B cell (primary cell): ENCODE measurements at regions not wholly inside any gene's neighbourhood (a gene's known extent, or its start where the extent isn't known, plus 50 kb on each side); places are given as distances from the start of the nearest gene placed in this dataset.

Experiments
- ATAC-seq: fragments of 200-7000 bp; cut with Tn5 transposase; one replicate; pipeline ENCODE4 v1.10.0; 2021; ENCODE audit warnings: low read depth, mild to moderate bottlenecking, moderate number of reproducible peaks, moderate library complexity
- CTCF ChIA-PET: fragments of 350-600 bp; sonication (Branson Sonifier 250); formaldehyde crosslinking; loops from one replicate; lab custom pipeline; 2021; ENCODE audit warnings: antibody characterized with exemption, inconsistent platforms; lab: Charles Lee
- POLR2A ChIA-PET: fragments of 350-600 bp; sonication (Branson Sonifier 250); formaldehyde crosslinking; loops from one replicate; lab custom pipeline; 2021; ENCODE audit warnings: antibody characterized with exemption; lab: Charles Lee
- DNase-seq: peaks from one replicate; pipeline ENCODE4 v3.0.0; 2013
- H2AFZ ChIP-seq: 2 replicates; pipeline ENCODE4 v1.6.1; 2012; ENCODE audit warnings: mild to moderate bottlenecking, low read depth, low read length; ENCODE audit not compliant: insufficient read depth, poor library complexity, severe bottlenecking
- H3K27ac ChIP-seq, 2 donors: 1 replicate in 1 of 2; 2 replicates in 1 of 2; pipeline ENCODE4 v1.5.1; 2012 to 2013; ENCODE audit warnings: low read length in 2 of 2, mild to moderate bottlenecking in 2 of 2, moderate library complexity in 1 of 2
- H3K27me3 ChIP-seq, 4 experiments: fragments of 200-600 bp in 1 of 4; sonication (generic) in 1 of 4; replicated peaks in 1 of 4; 1 replicate in 2 of 4; 2 replicates in 2 of 4; pipeline versions ENCODE4 v1.6.1 to v1.7.0; 2013 to 2016; ENCODE audit warnings: low read length in 3 of 4, mild to moderate bottlenecking in 2 of 4, mixed read lengths in 1 of 4, moderate library complexity in 1 of 4; ENCODE audit not compliant: insufficient read depth in 4 of 4, control insufficient read depth in 3 of 4; ENCODE audit errors: control extremely low read depth in 1 of 4
- H3K36me3 ChIP-seq, 2 experiments: replicated peaks in 1 of 2; 1 replicate in 1 of 2; 2 replicates in 1 of 2; pipeline versions ENCODE4 v1.6.1 to v1.7.1; 2013; ENCODE audit warnings: low read length in 1 of 2; ENCODE audit not compliant: insufficient read depth in 2 of 2, control insufficient read depth in 1 of 2; ENCODE audit errors: control extremely low read depth in 1 of 2, extremely low read depth in 1 of 2
- H3K4me1 ChIP-seq, 2 donors: fragments of 200-600 bp in 1 of 2; sonication (generic) in 1 of 2; 1 replicate in 1 of 2; 2 replicates in 1 of 2; pipeline versions ENCODE4 v1.5.1 to v1.6.1; 2013 to 2017; ENCODE audit warnings: low read length in 2 of 2; ENCODE audit not compliant: control insufficient read depth in 2 of 2, insufficient read depth in 2 of 2
- H3K4me2 ChIP-seq: replicated peaks from 2 replicates; pipeline ENCODE3; 2012; ENCODE audit warnings: mild to moderate bottlenecking, low read depth, low read length; ENCODE audit not compliant: poor library complexity, severe bottlenecking
- H3K4me3 ChIP-seq, 5 experiments: fragments of 200-600 bp in 1 of 5; sonication (generic) in 1 of 5; 1 replicate in 3 of 5; 2 replicates in 2 of 5; pipeline versions ENCODE4 v1.5.1 to v1.7.0; 2011 to 2016; ENCODE audit warnings: low read length in 4 of 5, mild to moderate bottlenecking in 4 of 5, low read depth in 2 of 5, control low read depth in 1 of 5, moderate library complexity in 1 of 5; ENCODE audit not compliant: insufficient read depth in 1 of 5; ENCODE audit errors: control extremely low read depth in 1 of 5, extremely low read depth in 1 of 5
- H3K79me2 ChIP-seq: fragments of 200-600 bp; sonication (generic); one replicate; pipeline ENCODE4 v1.6.0; 2016; ENCODE audit warnings: low read length; ENCODE audit not compliant: control insufficient read depth, insufficient read depth
- H3K9ac ChIP-seq: fragments of 200-600 bp; sonication (generic); 2 replicates; pipeline ENCODE4 v1.6.1; 2017; ENCODE audit warnings: mild to moderate bottlenecking, low read length, moderate library complexity
- H3K9me3 ChIP-seq, 3 donors: one replicate each; pipeline versions ENCODE4 v1.6.1 to v1.7.1; 2013; ENCODE audit warnings: low read length in 2 of 3; ENCODE audit not compliant: control insufficient read depth in 2 of 3, insufficient read depth in 1 of 3; ENCODE audit errors: control extremely low read depth in 1 of 3
- H4K20me1 ChIP-seq: 2 replicates; pipeline ENCODE4 v1.6.0; 2012; ENCODE audit warnings: mild to moderate bottlenecking, low read length; ENCODE audit not compliant: insufficient read depth, control insufficient read depth, poor library complexity, severe bottlenecking
- H3K27ac Mint-ChIP-seq: one replicate; pipeline ENCODE4 v1.8.0; 2021; ENCODE audit warnings: mixed read lengths
- H3K27me3 Mint-ChIP-seq: one replicate; pipeline ENCODE4 v1.8.0; 2021; ENCODE audit warnings: mixed read lengths
- H3K4me1 Mint-ChIP-seq: one replicate; pipeline ENCODE4 v1.8.0; 2021; ENCODE audit warnings: mixed read lengths
- H3K4me3 Mint-ChIP-seq: one replicate; pipeline ENCODE4 v1.8.0; 2021; ENCODE audit warnings: mixed read lengths
- H3K9me3 Mint-ChIP-seq: one replicate; pipeline ENCODE4 v1.8.0; 2022; ENCODE audit warnings: mixed read lengths; ENCODE audit not compliant: insufficient read depth
- CTCF ChIP-seq: fragments of 200-600 bp; IDR thresholded peaks from one replicate; pipeline ENCODE4 v1.8.0; 2022; ENCODE audit warnings: antibody characterized with exemption, mild to moderate bottlenecking
- EZH2 ChIP-seq: IDR thresholded peaks from 2 replicates; pipeline ENCODE4 v1.6.1; 2012; ENCODE audit warnings: borderline replicate concordance, low read depth, mild to moderate bottlenecking, moderate library complexity, low read length; ENCODE audit not compliant: insufficient read depth, poor library complexity, severe bottlenecking
- WGBS: methylation state at CpG from one replicate; pipeline ENCODE4 v1.1.5; 2013; ENCODE audit warnings: missing lambda C conversion rate; ENCODE audit not compliant: insufficient coverage; 5-methylcytosine and 5-hydroxymethylcytosine counted together
- intact Hi-C: fragments of 100-400 bp; cut with micrococcal nuclease; formaldehyde crosslinking; loops from one replicate; pipeline ENCODE4 v1.10.0; 2022

GRCh38 chr18:38038242-38038641 is 472.6 kb upstream of the CELF4 start:
- no peaks in the 10 kb centered on the region for H3K27me3 ChIP-seq
- no peaks in the 10 kb centered on the region for H3K36me3 ChIP-seq
- no peaks in the 10 kb centered on the region for H3K27me3 Mint-ChIP-seq
- H3K4me3 Mint-ChIP-seq, result no peak overlapping the region
- H3K9me3 ChIP-seq, result peaks cover 0 to 8% (median 0%) of the 10 kb centered on the region in 3 donors
- DNase-seq (no peak), ATAC-seq (no peak)
- H3K9ac ChIP-seq, result no peak overlapping the region
- H3K79me2 ChIP-seq, result no peaks in the 10 kb centered on the region
- no peaks in the 10 kb centered on the region for H3K4me1 Mint-ChIP-seq
- intact Hi-C loops, result no loop called here
- no peak overlapping the region for H2AFZ ChIP-seq
- TF ChIP-seq CTCF, result no peak
- no peak for TF ChIP-seq EZH2
- no peaks in the 10 kb centered on the region for H4K20me1 ChIP-seq
- no peak overlapping the region for H3K4me3 ChIP-seq
- ChIA-PET CTCF (no interaction called here), POLR2A (no interaction called here)
- H3K4me2 ChIP-seq, result no peak overlapping the region
- H3K4me1 ChIP-seq, result no peaks in the 10 kb centered on the region
- H3K27ac ChIP-seq, result no peak overlapping the region
- no peaks in the 10 kb centered on the region for H3K9me3 Mint-ChIP-seq
- no peak overlapping the region for H3K27ac Mint-ChIP-seq

GRCh38 chr18:38035193-38035592 is 469.6 kb upstream of the CELF4 start:
- CTCF ChIA-PET, result no interaction called here
- no peak overlapping the region for H2AFZ ChIP-seq
- no peaks in the 10 kb centered on the region for H4K20me1 ChIP-seq
- H3K4me3 Mint-ChIP-seq, result no peak overlapping the region
- H3K79me2 ChIP-seq, result no peaks in the 10 kb centered on the region
- H3K27ac Mint-ChIP-seq, result no peak overlapping the region
- no peak overlapping the region for H3K4me2 ChIP-seq
- no peaks in the 10 kb centered on the region for H3K27me3 ChIP-seq
- no peak overlapping the region for H3K4me3 ChIP-seq
- no peaks in the 10 kb centered on the region for H3K4me1 Mint-ChIP-seq
- H3K9me3 Mint-ChIP-seq, result no peaks in the 10 kb centered on the region
- H3K4me1 ChIP-seq, result no peaks in the 10 kb centered on the region
- DNase-seq (no peak), ATAC-seq (no peak)
- POLR2A ChIA-PET, result no interaction called here
- TF ChIP-seq EZH2 (no peak), CTCF (no peak)
- peaks cover 0 to 8% (median 0%) of the 10 kb centered on the region in 3 donors for H3K9me3 ChIP-seq
- whole genome bisulfite sequencing, result 50% methylated on average over 2 of the region's 3 CpGs
- no peaks in the 10 kb centered on the region for H3K27me3 Mint-ChIP-seq
- intact Hi-C loops, result no loop called here
- no peaks in the 10 kb centered on the region for H3K36me3 ChIP-seq
- no peak overlapping the region for H3K27ac ChIP-seq
- H3K9ac ChIP-seq, result no peak overlapping the region
